ENCODE measurements at regions not wholly inside any gene's neighbourhood (a gene's known extent, or its start where the extent isn't known, plus 50 kb on each side); places are given as distances from the start of the nearest gene placed in this dataset.

GRCh38 chr14:37797675-37798074 lies 202.2 kb downstream of the TTC6 start:
- in situ Hi-C loops (cut with HindIII; ENCODE audit: low pct_unique_long_range_greater_than_20kb, low sequenced_read_pairs) (no loop called here), intact Hi-C loops (cut with micrococcal nuclease; ENCODE audit: unreplicated experiment) (no loop called here)
- no peaks in the 10 kb centered on the region for H3K9me3 ChIP-seq (ENCODE audit: control insufficient read depth, insufficient read depth, low read depth, low read length)
- BruUV-seq (replicated peaks) = no TSS peak
- ATAC-seq (no peak), DNase-seq (ENCODE audit: low read depth, low spot score) (no peak)
- CTCF ChIA-PET = no interaction called here
- TF ChIP-seq SIN3A (IDR thresholded peaks at IDR 0.05; ENCODE audit: borderline replicate concordance, insufficient read depth, low read depth, low read length) (no peak), CTCF (IDR thresholded peaks at IDR 0.05) (no peak), POLR2AphosphoS5 (IDR thresholded peaks at IDR 0.05; ENCODE audit: low read depth, low read length) (no peak), REST (IDR thresholded peaks at IDR 0.05; ENCODE audit: insufficient read depth in 1 of 2, low read depth in 2 of 2, low read length in 1 of 2) (no peak), TCF7L2 (IDR thresholded peaks at IDR 0.05; ENCODE audit: low read depth, low read length) (no peak)
- H3K27ac ChIP-seq (ENCODE audit: low read length) = no peak overlapping the region
- no peaks in the 10 kb centered on the region for H3K27me3 ChIP-seq (ENCODE audit: control insufficient read depth, insufficient read depth, low read length)
- POLR2A ChIA-PET = no interaction called here
- no peaks in the 10 kb centered on the region for H3K4me1 ChIP-seq (ENCODE audit: control insufficient read depth, insufficient read depth, low read length)
- no peaks in the 10 kb centered on the region for H3K36me3 ChIP-seq (ENCODE audit: control insufficient read depth, insufficient read depth, low read length)
- no peak overlapping the region for H3K4me3 ChIP-seq (ENCODE audit: low read depth in 2 of 2, low read length in 2 of 2)

- no peak overlapping the region for H3K4me3 ChIP-seq (ENCODE audit: low read depth in 2 of 2, low read length in 2 of 2)
- in situ Hi-C loops (cut with HindIII; ENCODE audit: low pct_unique_long_range_greater_than_20kb, low sequenced_read_pairs) = no loop called here
- no peak for TF ChIP-seq TCF7L2 (IDR thresholded peaks at IDR 0.05; ENCODE audit: low read depth, low read length)
- no peak for TF ChIP-seq REST (IDR thresholded peaks at IDR 0.05; ENCODE audit: insufficient read depth in 1 of 2, low read depth in 2 of 2, low read length in 1 of 2)
- TF ChIP-seq CTCF (IDR thresholded peaks at IDR 0.05) = no peak
- no peak for TF ChIP-seq POLR2AphosphoS5 (IDR thresholded peaks at IDR 0.05; ENCODE audit: low read depth, low read length)
- no peak for TF ChIP-seq SIN3A (IDR thresholded peaks at IDR 0.05; ENCODE audit: borderline replicate concordance, insufficient read depth, low read depth, low read length)
- H3K4me1 ChIP-seq (ENCODE audit: control insufficient read depth, insufficient read depth, low read length) = no peaks in the 10 kb centered on the region
- CTCF ChIA-PET = no interaction called here
- no peaks in the 10 kb centered on the region for H3K27me3 ChIP-seq (ENCODE audit: control insufficient read depth, insufficient read depth, low read length)
- H3K27ac ChIP-seq (ENCODE audit: low read length) = no peak overlapping the region
- H3K36me3 ChIP-seq (ENCODE audit: control insufficient read depth, insufficient read depth, low read length) = no peaks in the 10 kb centered on the region
- no TSS peak for BruUV-seq (replicated peaks)
- DNase-seq (ENCODE audit: low read depth, low spot score) (no peak), ATAC-seq (no peak)
- no peaks in the 10 kb centered on the region for H3K9me3 ChIP-seq (ENCODE audit: control insufficient read depth, insufficient read depth, low read depth, low read length)
- POLR2A ChIA-PET = no interaction called here
- intact Hi-C loops (cut with micrococcal nuclease; ENCODE audit: unreplicated experiment) = no loop called here
Measured at GRCh38 chr14:37807722-37808121, 212.3 kb downstream of the TTC6 start.
